PC-3 (cell line): ENCODE measurements at regions not wholly inside any gene's neighbourhood (a gene's known extent, or its start where the extent isn't known, plus 50 kb on each side); places are given as distances from the start of the nearest gene placed in this dataset.
"Not testable (repeated sequence)": the region's sequence is repeated elsewhere in the genome, so short reads cannot be mapped to it uniquely, and the experiment has no call there.

Experiments used
- ATAC-seq: fragments of 200-7000 bp; cut with Tn5 transposase; 2 replicates; pipeline ENCODE4 v1.9.1; 2020; ENCODE audit warnings: mild to moderate bottlenecking, moderate library complexity
- BruUV-seq: library from RNA; stranded (reverse); fragments of 400-500 nt; replicated peaks from 2 replicates; lab custom pipeline; 2021; lab: Mats Ljungman, UMichigan
- CTCF ChIA-PET: fragments of 300-600 bp; sonication (Branson Sonifier 250); formaldehyde crosslinking; loops from one replicate; lab custom pipeline; 2022; ENCODE audit warnings: antibody characterized with exemption; lab: Charles Lee
- POLR2A ChIA-PET: fragments of 300-600 bp; sonication (Branson Sonifier 250); formaldehyde crosslinking; loops from one replicate; lab custom pipeline; 2022; ENCODE audit warnings: antibody characterized with exemption; ENCODE audit not compliant: unreplicated experiment; lab: Charles Lee
- DNase-seq: peaks from one replicate; pipeline ENCODE4 v3.0.0-alpha.2; 2015
- H2AFZ ChIP-seq: fragments of 300-600 bp; sonication (generic); 2 replicates; pipeline ENCODE4 v1.6.0; 2016; ENCODE audit warnings: antibody characterized with exemption, low read length
- H3F3A ChIP-seq: fragments of 300-600 bp; sonication (generic); one replicate; pipeline ENCODE4 v1.6.0; 2017; ENCODE audit warnings: antibody characterized with exemption, low read length, control low read depth, mild to moderate bottlenecking; ENCODE audit not compliant: unreplicated experiment
- H3K27ac ChIP-seq: fragments of 300-600 bp; sonication (generic); 2 replicates; pipeline ENCODE4 v1.5.1; 2016; ENCODE audit warnings: mild to moderate bottlenecking, low read length
- H3K27me3 ChIP-seq: fragments of 300-600 bp; sonication (generic); 2 replicates; pipeline ENCODE4 v1.6.1; 2016; ENCODE audit warnings: low read length, mixed read lengths
- H3K36me3 ChIP-seq: fragments of 300-600 bp; sonication (generic); 2 replicates; pipeline ENCODE4 v1.6.1; 2016; ENCODE audit warnings: low read depth, mixed run types, low read length, mixed read lengths
- H3K4me1 ChIP-seq: fragments of 300-600 bp; sonication (generic); 2 replicates; pipeline ENCODE4 v1.5.1; 2016; ENCODE audit warnings: low read length; ENCODE audit not compliant: insufficient read depth
- H3K4me2 ChIP-seq: fragments of 300-600 bp; sonication (generic); 2 replicates; pipeline ENCODE4 v1.6.0; 2016; ENCODE audit warnings: low read length
- H3K4me3 ChIP-seq: fragments of 300-600 bp; sonication (generic); 2 replicates; pipeline ENCODE4 v1.5.1; 2016; ENCODE audit warnings: mild to moderate bottlenecking, low read length, mixed read lengths
- H3K79me2 ChIP-seq: fragments of 300-600 bp; sonication (generic); 2 replicates; pipeline ENCODE4 v1.6.1; 2017; ENCODE audit warnings: low read length, mixed read lengths
- H3K9ac ChIP-seq: fragments of 300-600 bp; sonication (generic); 2 replicates; pipeline ENCODE4 v1.6.0; 2016; ENCODE audit warnings: mild to moderate bottlenecking, low read length
- H3K9me2 ChIP-seq: fragments of 300-600 bp; sonication (generic); replicated peaks from 2 replicates; pipeline ENCODE4 v1.6.1; 2016; ENCODE audit warnings: mixed run types, low read length, mixed read lengths
- H3K9me3 ChIP-seq: fragments of 300-600 bp; sonication (generic); 2 replicates; pipeline ENCODE4 v1.6.1; 2016; ENCODE audit warnings: low read length, mixed read lengths
- H4K20me1 ChIP-seq: fragments of 300-600 bp; sonication (generic); 2 replicates; pipeline ENCODE4 v1.6.1; 2016; ENCODE audit warnings: low read length, mixed read lengths
- EZH2 ChIP-seq: fragments of 300-600 bp; sonication (generic); IDR thresholded peaks from one replicate; pipeline ENCODE4 v1.6.1; 2017; ENCODE audit warnings: antibody characterized with exemption, mild to moderate bottlenecking, low read length; ENCODE audit not compliant: unreplicated experiment
- EZH2phosphoT487 ChIP-seq: fragments of 300-600 bp; sonication (generic); IDR thresholded peaks from 2 replicates; pipeline ENCODE4 v1.6.1; 2018; ENCODE audit warnings: mild to moderate bottlenecking, antibody characterized with exemption, low read length, borderline replicate concordance
- intact Hi-C: fragments of 100-400 bp; cut with micrococcal nuclease; formaldehyde crosslinking; loops from 2 replicates; pipeline ENCODE4 v1.9.0; 2023
- TF ChIP-seq, protein P1 (sequence below): fragments of 300-600 bp; sonication (generic); conservative IDR thresholded peaks from 2 replicates; pipeline ENCODE4 v1.5.1; 2017; ENCODE audit warnings: antibody characterized with exemption, low read depth, mild to moderate bottlenecking, low read length

DNA sequence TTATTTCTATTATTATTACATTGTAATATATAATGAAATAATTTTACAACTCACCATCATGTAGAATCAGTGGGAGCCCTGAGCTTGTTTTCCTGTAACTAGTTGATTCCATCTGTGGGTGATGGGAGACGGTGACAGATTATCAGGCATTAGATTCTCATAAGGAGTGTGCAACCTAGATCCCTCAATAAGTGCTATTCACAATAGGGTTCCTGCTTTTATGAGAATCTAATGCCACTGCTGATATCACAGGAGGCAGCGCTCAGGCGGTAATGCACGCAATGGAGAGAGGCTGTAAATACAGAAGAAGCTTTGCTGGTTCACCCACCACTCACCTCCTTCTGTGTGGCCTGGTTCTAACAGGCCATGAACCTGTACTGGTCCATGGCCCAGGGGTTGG lies 178.6 kb downstream of the ACTRT1 start:
- no peak overlapping the region for H3K9ac ChIP-seq
- no TSS peak for BruUV-seq
- no peaks in the 10 kb centered on the region for H3F3A ChIP-seq
- TF ChIP-seq EZH2phosphoT487 = no peak
- TF ChIP-seq, protein P1, sequence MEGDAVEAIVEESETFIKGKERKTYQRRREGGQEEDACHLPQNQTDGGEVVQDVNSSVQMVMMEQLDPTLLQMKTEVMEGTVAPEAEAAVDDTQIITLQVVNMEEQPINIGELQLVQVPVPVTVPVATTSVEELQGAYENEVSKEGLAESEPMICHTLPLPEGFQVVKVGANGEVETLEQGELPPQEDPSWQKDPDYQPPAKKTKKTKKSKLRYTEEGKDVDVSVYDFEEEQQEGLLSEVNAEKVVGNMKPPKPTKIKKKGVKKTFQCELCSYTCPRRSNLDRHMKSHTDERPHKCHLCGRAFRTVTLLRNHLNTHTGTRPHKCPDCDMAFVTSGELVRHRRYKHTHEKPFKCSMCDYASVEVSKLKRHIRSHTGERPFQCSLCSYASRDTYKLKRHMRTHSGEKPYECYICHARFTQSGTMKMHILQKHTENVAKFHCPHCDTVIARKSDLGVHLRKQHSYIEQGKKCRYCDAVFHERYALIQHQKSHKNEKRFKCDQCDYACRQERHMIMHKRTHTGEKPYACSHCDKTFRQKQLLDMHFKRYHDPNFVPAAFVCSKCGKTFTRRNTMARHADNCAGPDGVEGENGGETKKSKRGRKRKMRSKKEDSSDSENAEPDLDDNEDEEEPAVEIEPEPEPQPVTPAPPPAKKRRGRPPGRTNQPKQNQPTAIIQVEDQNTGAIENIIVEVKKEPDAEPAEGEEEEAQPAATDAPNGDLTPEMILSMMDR = no peak
- no peaks in the 10 kb centered on the region for H3K79me2 ChIP-seq
- POLR2A ChIA-PET = no interaction called here
- no peak for ATAC-seq
- no peak overlapping the region for H3K27ac ChIP-seq
- no peaks in the 10 kb centered on the region for H3K4me1 ChIP-seq
- H3K9me2 ChIP-seq = no peaks in the 10 kb centered on the region
- intact Hi-C loops = no loop called here
- H3K4me2 ChIP-seq = no peak overlapping the region
- H4K20me1 ChIP-seq = no peaks in the 10 kb centered on the region
- H3K36me3 ChIP-seq = no peaks in the 10 kb centered on the region
- no peak for DNase-seq
- H3K9me3 ChIP-seq = no peaks in the 10 kb centered on the region
- H3K27me3 ChIP-seq = no peaks in the 10 kb centered on the region
- H3K4me3 ChIP-seq = no peak overlapping the region
- CTCF ChIA-PET = no interaction called here
- no peak overlapping the region for H2AFZ ChIP-seq

DNA sequence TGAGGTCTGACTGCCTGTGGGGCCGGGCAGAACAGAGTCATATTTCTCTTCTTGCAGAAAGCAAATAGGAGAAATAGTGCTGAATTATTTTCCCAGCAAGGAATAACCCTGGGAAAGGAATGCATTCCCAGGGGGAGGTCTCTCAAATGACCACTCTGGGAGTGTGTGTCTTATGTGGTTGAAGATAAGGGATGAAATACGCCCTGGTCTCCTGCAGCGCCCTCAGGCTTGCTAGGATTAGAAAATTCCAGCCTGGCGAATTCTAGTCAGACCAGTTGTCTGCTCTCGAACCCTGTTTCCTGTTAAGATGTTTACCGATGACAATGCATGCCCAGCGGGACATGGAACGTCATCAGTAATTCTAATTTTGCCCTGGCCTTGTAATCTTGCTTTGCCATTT lies 185.3 kb downstream of the ACTRT1 start:
- H3K4me3 ChIP-seq, H3K79me2 ChIP-seq, H3K36me3 ChIP-seq, H3K4me2 ChIP-seq, H3K27me3 ChIP-seq, H3F3A ChIP-seq, ATAC-seq, CTCF ChIA-PET, H3K9me2 ChIP-seq, H3K4me1 ChIP-seq, H2AFZ ChIP-seq, POLR2A ChIA-PET, H3K9me3 ChIP-seq, intact Hi-C loops, H3K9ac ChIP-seq, DNase-seq, BruUV-seq, H4K20me1 ChIP-seq, H3K27ac ChIP-seq: not testable (repeated sequence)

DNA sequence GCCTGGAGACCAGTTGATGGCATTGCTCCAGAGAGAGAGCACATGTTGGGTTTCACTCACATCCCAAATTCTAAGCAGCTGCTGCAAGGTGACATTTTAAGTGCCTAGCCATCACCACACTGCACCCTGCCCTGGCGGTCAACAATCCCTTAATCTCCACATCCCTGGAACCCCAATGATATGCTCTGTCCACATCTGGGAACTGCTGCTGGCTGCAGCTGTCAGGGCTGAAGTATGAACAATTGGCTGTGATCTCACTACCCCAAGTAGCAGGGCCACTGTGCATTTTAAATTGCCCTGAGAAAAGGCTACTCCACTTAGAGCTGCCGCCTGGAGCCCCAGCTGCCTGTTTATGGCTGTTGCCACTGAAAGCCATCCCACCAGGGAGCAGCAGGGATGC lies 190.6 kb downstream of the ACTRT1 start:
- no peak overlapping the region for H2AFZ ChIP-seq
- no peak overlapping the region for H3K4me3 ChIP-seq
- H3K9me2 ChIP-seq = no peaks in the 10 kb centered on the region
- DNase-seq (no peak), ATAC-seq (no peak)
- H3K9ac ChIP-seq = no peak overlapping the region
- H3F3A ChIP-seq = no peaks in the 10 kb centered on the region
- ChIA-PET CTCF (no interaction called here), POLR2A (no interaction called here)
- H3K27me3 ChIP-seq = no peaks in the 10 kb centered on the region
- H3K4me2 ChIP-seq = no peak overlapping the region
- TF ChIP-seq EZH2phosphoT487 (no peak), EZH2 (no peak)
- TF ChIP-seq, protein P1 = no peak
- intact Hi-C loops = no loop called here
- H3K36me3 ChIP-seq = no peaks in the 10 kb centered on the region
- no peaks in the 10 kb centered on the region for H3K9me3 ChIP-seq
- H3K79me2 ChIP-seq = no peaks in the 10 kb centered on the region
- no peak overlapping the region for H3K27ac ChIP-seq
- H3K4me1 ChIP-seq = no peaks in the 10 kb centered on the region
- H4K20me1 ChIP-seq = no peaks in the 10 kb centered on the region
- BruUV-seq = no TSS peak
